ENCODE measurements at regions not wholly inside any gene's neighbourhood (a gene's known extent, or its start where the extent isn't known, plus 50 kb on each side); places are given as distances from the start of the nearest gene placed in this dataset.

GRCh38 chr6:109237986-109238329 lies 142.7 kb downstream of the CEP57L1 start:
- intact Hi-C loops (cut with DNase I; ENCODE audit: low total_unique reads) = no loop called here
- 85 to 90% methylated on average over 11 of the region's 11 CpGs for WGBS, 2 donors
- no peak for DNase-seq (ENCODE audit: low spot score in 2 of 2)
- H3K4me3 ChIP-seq (ENCODE audit: low read depth, poor library complexity, severe bottlenecking) = no peak overlapping the region
- TF ChIP-seq, protein P1, sequence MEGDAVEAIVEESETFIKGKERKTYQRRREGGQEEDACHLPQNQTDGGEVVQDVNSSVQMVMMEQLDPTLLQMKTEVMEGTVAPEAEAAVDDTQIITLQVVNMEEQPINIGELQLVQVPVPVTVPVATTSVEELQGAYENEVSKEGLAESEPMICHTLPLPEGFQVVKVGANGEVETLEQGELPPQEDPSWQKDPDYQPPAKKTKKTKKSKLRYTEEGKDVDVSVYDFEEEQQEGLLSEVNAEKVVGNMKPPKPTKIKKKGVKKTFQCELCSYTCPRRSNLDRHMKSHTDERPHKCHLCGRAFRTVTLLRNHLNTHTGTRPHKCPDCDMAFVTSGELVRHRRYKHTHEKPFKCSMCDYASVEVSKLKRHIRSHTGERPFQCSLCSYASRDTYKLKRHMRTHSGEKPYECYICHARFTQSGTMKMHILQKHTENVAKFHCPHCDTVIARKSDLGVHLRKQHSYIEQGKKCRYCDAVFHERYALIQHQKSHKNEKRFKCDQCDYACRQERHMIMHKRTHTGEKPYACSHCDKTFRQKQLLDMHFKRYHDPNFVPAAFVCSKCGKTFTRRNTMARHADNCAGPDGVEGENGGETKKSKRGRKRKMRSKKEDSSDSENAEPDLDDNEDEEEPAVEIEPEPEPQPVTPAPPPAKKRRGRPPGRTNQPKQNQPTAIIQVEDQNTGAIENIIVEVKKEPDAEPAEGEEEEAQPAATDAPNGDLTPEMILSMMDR (IDR thresholded peaks at IDR 0.05) = no peak
- TF ChIP-seq POLR2A (IDR thresholded peaks at IDR 0.05) = no peak

DNA sequence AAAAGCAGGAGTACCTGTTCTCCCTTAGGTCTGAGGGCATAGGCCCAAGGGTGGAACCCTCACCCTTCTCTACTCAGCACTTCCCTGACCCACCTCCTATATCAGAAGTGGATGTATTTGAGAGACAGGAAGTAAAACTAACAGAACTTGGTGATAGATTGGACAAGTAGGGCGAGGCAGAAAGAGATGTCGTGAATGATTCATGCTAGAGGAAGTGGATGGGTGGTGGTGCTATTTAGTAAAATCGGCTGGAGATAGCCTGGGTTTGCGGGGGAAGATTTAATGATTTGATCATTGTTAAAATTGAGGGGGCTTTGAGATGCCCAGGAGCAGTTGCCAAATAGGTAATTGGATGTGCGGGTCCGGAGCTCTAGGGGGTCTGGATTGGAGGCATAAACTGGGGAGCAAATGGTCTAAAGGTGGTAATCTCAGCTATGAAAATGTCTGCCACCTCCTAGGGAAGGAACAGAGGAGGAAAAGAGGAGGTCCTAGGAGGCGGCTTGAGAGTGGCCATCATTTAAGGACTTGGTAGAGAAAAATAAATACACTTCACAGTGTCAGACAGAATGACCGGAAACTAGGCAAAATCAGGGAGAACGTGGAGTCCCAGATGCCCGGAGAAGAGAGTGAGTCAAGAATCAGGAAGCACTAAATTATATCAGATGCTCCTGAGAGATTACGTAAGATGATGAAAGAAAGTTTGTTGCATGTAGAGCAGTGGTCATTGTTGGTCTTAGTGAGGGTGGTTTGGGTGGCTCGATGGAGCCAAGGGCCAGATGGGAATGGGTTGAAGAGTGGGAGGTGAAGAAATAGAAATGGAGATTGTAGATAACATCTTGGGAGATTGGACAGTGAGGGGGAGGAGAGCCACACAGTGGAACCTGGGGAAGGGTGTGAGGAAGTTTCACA lies 142.0 kb downstream of the CEP57L1 start:
- WGBS, 2 donors = 65 to 80% methylated on average over 12 of the region's 12 CpGs
- no peak overlapping the region for H3K4me3 ChIP-seq (ENCODE audit: low read depth, poor library complexity, severe bottlenecking)
- no peak for TF ChIP-seq POLR2A (IDR thresholded peaks at IDR 0.05)
- TF ChIP-seq, protein P1 (IDR thresholded peaks at IDR 0.05) = no peak
- intact Hi-C loops (cut with DNase I; ENCODE audit: low total_unique reads) = no loop called here
- DNase-seq (ENCODE audit: low spot score in 2 of 2) = no peak

DNA sequence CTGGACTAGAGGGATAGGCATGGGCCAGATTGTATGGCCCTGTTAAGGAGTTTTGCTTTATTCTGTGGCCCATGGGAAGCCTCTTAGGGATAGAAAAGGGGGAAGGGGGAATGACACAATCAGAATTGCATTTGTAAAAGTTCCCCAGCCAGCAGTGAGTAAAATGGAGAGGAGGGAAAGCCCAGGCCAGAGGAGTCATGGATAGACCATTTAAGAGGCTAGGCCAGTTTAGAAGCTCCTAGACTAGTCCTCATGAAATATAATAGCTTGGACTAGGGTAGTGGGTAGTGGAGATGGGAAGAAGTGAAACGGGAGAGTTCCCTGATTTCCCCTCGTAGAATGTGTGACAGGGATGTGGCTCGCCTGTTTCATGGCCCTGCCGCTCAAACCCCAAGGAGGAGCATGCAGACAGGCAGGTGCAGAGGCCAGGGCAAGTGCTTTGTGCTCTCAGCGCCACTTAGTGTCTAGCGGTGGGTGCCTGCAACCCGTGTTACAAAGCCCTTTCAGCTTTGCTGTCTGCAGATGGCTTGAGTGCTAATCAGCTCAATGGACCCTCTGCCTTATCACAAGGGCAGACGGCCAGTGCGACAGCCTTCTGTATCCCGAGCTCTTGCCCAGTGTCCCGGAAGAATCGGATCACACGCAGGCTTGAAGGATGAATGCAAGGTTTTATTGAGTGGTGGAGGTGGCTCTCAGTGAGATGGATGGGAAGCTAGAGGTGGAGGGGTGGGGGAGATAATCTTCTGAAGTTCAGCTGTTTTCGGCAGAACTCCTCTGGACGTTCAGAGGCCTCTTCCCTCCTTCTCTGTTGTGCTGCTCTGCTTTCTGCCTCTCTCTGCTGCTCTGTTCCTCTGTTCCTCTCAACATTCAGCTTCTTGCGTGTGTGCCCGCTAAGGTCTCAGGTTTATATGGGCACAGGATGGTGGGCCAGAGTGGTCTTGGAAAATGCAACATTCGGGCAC lies 141.1 kb downstream of the CEP57L1 start:
- no peak for DNase-seq (ENCODE audit: low spot score in 2 of 2)
- TF ChIP-seq, protein P1 (IDR thresholded peaks at IDR 0.05) = no peak
- TF ChIP-seq POLR2A (IDR thresholded peaks at IDR 0.05) = no peak
- no peak overlapping the region for H3K4me3 ChIP-seq (ENCODE audit: low read depth, poor library complexity, severe bottlenecking)
- 69 to 76% methylated on average over 18 of the region's 18 CpGs for WGBS, 2 donors
- intact Hi-C loops (cut with DNase I; ENCODE audit: low total_unique reads) = no loop called here

DNA sequence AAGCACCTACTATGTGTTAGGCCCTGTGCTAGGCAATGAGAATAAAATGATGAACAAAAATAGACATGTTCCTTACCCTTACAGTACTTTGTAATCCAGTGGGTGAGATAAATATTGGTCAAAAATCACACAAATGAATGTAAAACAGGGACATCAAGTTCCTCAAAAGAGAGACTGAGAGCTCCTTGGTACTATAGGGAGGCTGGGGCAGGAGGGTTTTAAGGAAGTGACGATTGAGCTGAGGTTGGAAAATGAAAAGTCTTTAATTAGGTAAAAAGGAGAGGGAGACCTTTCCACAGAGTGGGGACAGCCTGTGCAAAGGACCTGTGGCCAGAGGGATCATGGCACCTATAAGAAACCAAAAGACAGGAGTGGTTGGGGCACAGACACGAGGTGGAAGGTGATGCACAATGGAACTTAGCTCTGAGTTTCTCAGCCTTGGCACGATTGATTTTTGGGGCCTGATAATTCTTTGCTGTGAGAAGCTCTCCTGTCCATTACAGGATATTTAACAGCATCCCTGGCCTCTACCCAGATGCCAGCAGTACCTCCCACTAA lies 140.3 kb downstream of the CEP57L1 start:
- TF ChIP-seq, protein P1 (IDR thresholded peaks at IDR 0.05) = no peak
- TF ChIP-seq POLR2A (IDR thresholded peaks at IDR 0.05) = no peak
- H3K4me3 ChIP-seq (ENCODE audit: low read depth, poor library complexity, severe bottlenecking) = no peak overlapping the region
- 73 to 85% methylated on average over 3 of the region's 3 CpGs for WGBS, 2 donors
- DNase-seq (ENCODE audit: low spot score in 2 of 2) = no peak
- intact Hi-C loops (cut with DNase I; ENCODE audit: low total_unique reads) = no loop called here

- WGBS, 2 donors = 91 to 95% methylated on average over 7 of the region's 7 CpGs
- no peak for DNase-seq (ENCODE audit: low spot score in 2 of 2)
- H3K4me3 ChIP-seq (ENCODE audit: low read depth, poor library complexity, severe bottlenecking) = no peak overlapping the region
- intact Hi-C loops (cut with DNase I; ENCODE audit: low total_unique reads) = no loop called here
- TF ChIP-seq, protein P1 (IDR thresholded peaks at IDR 0.05) = no peak
- TF ChIP-seq POLR2A (IDR thresholded peaks at IDR 0.05) = no peak
Measured at GRCh38 chr6:109230453-109230852, 135.1 kb downstream of the CEP57L1 start.

All from lower leg skin (tissue), 4 donors.